Right lobe of liver (tissue), 4 donors: ENCODE measurements at regions not wholly inside any gene's neighbourhood (a gene's known extent, or its start where the extent isn't known, plus 50 kb on each side); places are given as distances from the start of the nearest gene placed in this dataset.
"Not testable (repeated sequence)": the region's sequence is repeated elsewhere in the genome, so short reads cannot be mapped to it uniquely, and the experiment has no call there.

Source experiments
- CTCF ChIP-seq, 4 donors: fragments of 200-600 bp in 3 of 4; fragments of 450-650 bp in 1 of 4; IDR thresholded peaks; one replicate each; pipeline versions ENCODE4 v1.5.1 to v1.8.0; 2016 to 2022; ENCODE audit warnings: antibody characterized with exemption in 4 of 4, mild to moderate bottlenecking in 2 of 4
- POLR2A ChIP-seq: fragments of 450-650 bp; IDR thresholded peaks from one replicate; pipeline ENCODE4 v1.6.1; 2017; ENCODE audit warnings: antibody characterized with exemption, mild to moderate bottlenecking
- donor health status: DM: no; HTN: no; CAD: no.
- donor health status: DM: no; HTN: no; CAD: no.
- donor health status: DM: no; HTN: yes; CAD: no.

DNA sequence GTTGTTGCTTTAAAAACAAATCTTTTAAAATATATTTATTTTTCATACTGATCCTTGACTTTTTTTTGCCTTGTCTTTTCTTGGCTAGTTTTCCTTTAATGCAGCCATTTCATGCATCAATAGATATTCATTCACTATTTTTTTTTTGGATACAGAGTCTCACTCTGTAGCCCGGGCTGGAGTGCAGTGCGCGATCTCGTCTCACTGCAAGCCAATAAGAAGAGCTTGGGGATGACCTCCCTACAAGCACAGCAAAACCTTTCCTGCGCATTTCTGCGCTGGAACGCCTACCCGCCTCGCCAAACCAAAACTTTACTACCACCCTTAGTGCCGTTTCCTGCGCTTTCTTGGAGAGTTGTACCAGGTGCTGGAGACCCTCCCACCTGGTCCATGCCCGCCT is 161.3 kb upstream of the ZNG1E start:
- TF ChIP-seq CTCF (IDR thresholded peaks at IDR 0.05); POLR2A: not testable (repeated sequence)
